GM21529 (cell line): ENCODE measurements at regions not wholly inside any gene's neighbourhood (a gene's known extent, or its start where the extent isn't known, plus 50 kb on each side); places are given as distances from the start of the nearest gene placed in this dataset.
"Not testable (repeated sequence)": the region's sequence is repeated elsewhere in the genome, so short reads cannot be mapped to it uniquely, and the experiment has no call there.

Experiments
- ATAC-seq: cut with Tn5 transposase; IDR thresholded peaks from one replicate; pipeline ENCODE4 v1.9.1; 2021; ENCODE audit not compliant: unreplicated experiment

DNA sequence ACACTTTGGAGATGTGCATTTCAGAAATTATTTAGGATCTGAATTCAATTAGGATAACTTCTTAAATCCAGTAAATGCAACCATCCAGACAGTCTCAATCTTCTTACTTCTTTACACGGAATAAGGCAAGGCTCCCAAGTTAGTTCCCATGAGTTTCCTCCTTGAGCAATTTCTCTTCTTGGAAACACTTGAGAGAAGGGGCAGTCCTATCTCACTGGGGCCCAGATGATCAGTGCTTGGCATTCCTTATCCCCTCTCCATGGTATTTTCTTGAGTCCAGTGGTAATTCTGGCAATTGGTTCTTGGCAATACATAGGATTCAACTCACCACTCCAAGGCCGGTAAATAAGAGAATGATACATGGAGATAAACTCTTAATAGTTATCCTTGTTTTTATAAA lies 87.1 kb upstream of the PTHLH start:
- no peak for ATAC-seq

DNA sequence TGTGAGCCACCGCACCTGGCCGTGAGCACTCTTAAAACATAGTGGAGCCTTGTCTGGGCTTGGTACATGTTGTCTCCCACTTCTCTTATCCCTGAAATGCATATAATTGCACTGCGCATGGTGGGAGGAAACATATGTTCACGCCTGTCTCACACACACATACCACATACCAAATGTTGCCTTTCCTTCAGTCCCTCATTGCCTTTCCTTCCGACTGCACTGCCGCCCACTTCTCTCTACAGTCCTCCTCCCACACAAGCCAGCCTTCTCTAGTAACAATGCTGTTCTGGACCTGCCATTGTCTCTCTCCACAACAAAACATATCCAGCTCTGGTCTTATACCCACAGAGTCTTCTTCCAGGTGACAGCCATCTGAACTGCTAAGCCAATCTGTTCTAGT lies 88.3 kb upstream of the PTHLH start:
- no peak for ATAC-seq

DNA sequence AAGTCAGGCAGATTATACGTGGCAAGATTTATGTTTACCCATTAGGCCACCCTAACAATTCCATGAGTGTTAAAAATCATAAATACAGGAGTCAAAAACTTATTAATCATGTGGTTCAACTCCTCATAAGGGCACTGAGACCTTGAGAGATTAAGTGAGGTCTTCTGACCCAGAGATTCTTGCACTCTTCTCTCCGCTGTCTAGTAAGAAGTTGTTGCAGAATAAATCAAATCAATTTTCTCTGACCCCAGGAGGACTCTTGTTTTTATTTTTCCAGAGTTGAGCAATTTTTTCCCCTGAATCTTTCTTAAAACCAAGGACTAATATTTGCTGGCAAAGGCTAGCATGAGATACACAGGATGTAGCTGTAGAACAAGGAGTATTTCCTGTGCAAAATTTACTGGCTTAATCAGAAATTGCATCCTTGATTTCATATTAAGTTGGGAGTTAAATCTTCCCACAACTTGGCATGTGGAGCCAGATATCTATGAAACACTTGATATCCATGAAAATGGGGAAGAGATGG lies 90.9 kb upstream of the PTHLH start:
- ATAC-seq = no peak

DNA sequence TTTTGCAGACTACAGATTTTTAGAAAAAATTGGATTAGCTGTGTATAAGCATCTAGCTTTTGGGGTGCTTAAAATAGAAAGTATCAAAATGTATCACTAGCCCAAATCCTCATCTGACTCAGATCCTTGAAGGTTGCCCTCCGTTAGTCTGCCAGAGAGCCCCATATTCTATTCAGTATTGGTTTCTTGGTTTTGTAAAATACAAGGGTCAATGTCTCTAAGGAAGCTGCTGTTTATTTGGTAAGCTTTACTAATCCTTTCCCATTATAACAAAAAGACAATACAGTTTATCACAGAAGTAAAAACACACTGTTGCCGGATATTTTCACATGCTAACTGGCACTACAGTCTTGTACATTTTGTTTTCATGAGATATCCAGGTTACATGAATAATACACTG lies 92.8 kb upstream of the PTHLH start:
- ATAC-seq = no peak

DNA sequence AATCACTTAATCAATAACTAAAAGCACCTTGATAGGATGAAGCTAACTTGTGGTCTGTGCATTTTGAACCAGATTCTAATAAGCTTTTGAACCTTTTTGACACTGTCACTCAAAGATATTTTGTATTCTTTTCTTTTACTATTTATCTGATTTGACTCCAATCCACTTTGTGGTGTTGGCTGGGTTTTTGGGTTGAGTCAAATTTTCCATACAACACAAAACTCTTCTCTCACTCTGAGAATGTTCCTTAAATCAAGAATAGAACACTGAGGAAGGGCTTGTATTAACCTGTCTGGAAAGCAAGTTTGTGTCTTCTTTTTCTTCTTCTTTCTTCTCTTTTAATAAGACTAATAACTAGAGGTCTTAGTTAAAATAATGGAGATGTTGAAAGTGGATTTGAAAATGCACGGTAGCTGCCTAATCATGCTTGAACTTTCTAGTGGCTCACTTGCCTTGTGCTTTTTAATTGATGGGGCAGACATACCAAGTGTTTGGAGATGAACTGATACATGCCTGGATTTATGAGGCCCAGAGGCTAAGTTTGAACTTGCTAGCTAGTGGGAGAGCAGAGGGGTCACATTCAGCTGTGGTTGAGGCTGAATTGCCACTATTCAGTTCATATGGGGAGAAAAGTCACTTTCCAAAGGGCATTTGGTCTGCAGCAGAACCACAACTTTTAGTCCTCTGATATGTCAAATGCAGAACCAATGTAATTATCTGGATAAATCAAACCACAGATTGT lies 93.5 kb upstream of the PTHLH start:
- ATAC-seq = no peak

DNA sequence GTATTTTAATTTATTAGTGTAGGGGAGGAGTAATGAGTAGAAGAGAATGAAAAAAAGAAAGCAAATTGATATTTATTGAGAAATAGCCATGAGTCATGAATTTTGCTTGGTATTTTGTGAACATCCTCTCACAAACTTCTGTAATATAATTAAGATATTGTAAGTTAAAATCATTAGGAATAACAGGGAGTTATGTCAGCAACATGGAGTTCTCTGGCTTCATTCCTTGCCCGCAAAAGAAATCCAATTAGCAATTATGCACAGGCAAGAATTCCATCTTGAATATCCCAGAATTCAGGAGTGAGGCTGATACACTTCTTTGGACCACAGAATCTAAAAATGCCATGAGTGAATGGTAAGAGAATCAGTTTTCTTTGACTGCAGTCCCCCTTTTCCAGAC lies 94.3 kb upstream of the PTHLH start:
- ATAC-seq = no peak

DNA sequence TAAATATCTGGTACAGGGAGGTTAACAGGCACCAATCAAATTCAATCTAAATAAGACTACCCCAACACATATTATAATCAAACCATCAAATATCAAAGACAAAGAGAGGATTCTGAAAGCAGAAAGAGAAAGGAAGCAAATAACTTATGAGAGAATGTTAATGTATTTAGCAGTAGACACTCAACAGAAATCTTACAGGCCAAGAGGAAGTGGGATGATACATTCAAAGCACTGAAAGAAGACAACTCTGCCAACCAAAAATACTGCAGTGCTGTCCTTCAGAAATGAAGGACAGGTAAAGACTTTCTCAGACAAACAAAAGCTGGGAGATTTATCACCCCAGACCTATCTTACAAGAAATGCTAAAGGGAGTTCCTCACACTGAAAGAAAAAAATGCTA lies 95.9 kb upstream of the PTHLH start:
- no peak for ATAC-seq

DNA sequence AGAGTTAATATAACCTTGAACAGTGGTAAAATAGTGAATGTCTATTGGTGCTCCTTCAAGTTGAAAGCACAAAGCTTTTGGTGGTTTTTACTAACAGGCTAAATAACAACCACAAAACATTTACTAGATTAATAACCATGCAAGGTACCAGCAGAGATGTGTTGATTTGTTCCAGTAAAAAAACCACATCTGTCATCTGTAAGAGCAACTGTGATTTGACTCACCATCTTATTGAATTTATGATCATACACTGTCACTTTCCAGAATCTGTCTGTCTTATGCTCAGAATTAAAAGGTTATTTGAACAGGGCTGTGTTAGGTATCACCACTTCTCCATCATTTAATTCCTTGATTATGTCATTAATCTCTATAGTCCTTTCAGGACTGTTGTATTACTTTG lies 107.0 kb upstream of the PTHLH start:
- no peak for ATAC-seq

DNA sequence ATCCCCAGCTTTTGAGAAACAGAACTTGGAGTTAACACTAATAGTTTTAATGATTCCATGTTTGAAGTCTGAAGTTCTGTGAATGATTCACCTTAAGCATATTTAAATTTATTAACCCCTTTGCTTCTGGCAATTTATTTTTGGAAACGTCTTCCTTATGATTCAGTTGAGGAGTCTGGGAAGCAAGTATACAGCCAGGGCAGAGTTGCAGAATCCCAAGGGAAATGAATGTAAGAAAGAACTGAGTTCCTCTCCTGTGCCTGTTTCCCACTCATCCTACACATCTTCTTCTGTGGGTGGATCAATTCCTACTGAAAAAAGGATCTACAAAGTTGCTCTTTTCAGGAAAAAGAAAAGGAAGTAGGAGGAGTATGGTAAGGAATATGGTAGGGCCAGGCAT lies 108.2 kb upstream of the CCDC91 start:
- ATAC-seq = no peak

DNA sequence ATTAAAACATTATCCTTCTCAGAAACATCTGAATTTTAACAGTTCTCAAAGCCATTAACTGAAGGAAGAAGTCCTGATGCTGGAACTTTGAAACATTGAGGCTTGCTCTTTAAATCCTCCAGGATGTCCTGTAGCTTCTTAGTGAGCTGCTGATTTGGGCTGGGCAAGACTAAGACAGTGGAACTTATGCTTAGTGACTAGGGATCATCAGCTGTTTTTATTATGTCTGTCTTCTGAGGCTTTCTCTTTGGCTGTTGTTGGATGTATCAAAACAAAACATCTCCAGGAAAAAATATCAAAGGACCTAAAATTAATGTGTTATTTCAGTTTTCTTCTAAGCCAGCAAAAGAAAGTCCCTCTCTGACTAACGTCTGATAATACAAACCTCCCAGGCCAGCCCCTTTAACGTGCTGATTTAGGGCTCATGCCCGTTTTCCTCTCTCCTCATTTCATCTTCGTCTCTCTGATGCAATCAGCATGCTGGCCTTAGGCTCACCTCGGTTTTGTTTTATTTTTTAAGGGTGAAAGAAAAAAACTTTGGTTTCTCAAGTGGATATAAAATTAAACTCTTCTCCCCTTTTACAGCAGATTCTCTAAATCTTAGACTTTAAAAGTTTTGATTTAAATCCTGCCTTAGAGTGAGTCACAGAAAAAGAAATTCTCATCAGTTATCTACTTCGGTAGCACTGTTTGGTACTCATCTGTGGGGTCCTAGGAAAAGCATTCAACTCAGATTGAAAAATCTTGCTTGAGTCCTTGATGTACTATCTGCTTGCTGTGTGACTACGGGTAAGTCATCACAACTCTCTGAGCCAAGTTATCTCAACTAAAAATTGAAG lies 106.2 kb upstream of the CCDC91 start:
- ATAC-seq = no peak

DNA sequence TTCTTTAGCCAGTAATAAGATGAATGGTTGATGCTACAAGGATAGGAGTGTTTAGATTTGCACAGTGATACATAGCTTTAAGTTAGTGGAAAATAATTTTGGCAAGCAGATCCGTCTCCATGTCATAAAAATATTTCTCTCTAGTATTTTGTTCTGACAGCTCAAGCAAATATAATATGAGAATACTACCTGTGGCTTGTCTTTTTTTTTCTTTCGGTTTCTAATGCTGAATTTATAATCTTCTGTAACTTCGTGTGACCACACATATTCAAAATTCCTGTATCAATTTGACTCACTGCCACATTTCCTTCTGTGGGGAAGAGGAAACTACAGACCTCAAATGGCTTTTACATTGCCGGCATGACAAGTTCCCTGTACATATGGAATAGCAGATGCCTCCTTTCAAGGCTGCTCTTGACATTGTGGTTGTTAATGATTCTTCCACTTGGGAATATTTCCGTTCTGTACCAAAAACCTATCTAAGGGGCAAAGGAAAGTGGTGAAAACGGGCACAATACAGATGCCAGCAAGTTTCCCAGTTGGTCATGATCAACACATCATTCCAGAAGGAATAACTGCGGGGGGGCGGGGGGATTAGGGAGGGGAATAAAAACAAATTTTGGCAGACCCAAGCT lies 103.6 kb upstream of the CCDC91 start:
- ATAC-seq = peak; percentile 87

DNA sequence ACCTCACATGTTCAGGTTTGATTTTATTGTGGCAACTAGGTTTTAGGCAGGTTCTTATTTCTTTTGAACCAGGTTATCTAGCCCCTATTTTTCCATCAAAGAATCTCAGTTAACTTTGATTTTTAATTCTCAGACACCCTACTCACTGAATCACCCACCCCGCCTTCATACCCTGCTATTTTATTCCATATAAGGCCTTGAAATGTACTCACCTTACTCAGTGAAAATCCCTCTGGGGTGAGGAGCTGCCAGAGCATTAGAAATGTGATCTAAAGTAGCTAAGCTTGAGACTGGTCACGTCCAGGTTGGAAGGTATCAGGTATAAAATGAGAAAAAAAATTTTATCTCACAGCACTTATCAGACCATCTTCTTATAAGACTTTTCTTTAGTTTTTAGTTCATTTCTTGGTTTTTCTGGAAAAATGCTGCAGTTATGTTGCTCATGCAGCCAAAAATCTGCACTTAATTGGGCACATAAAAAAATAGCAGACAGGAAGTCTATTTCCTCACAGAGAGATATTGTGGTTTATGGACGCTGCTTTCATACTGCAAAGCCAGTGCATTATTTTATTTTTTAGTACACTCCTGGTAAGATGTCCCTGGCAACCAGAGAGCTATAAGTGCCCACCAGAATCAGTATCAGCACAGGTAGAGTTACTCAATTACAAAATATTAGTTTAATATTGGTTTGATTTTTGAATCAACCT lies 101.5 kb upstream of the CCDC91 start:
- ATAC-seq = no peak

DNA sequence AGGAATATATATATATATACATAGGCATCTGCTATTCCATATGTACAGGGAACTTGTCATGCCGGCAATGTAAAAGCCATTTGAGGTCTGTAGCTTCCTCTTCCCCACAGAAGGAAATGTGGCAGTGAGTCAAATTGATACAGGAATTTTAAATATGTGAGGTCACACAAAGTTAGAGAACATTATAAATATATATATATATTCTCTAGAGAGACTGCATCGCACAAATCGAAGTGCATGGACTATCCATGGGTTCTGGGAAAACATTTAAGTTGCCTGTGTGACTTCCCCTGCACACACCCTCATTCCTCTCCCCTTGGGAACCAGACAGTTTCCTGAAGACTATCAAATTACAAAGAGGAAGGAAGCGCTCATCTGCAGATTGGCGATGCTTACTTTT lies 100.9 kb upstream of the CCDC91 start:
- ATAC-seq = no peak

DNA sequence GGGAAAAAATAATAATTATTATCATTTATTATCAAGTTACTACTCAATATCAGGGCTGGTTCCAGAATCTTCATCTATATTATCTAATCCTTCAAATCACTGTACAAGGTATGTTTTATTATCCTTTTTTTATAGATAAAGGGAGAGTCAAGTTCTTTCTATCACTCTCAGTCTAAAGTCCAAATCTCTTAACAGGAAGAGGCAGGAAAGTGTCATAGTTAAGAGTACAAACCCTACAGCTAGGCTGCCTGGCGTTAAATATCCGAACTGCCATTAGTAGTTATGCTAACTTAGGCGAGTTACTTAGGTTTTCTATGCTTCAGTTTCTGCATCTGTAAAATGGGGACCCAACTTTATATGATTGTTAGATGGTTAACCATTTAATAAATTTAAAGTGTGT lies 99.4 kb upstream of the CCDC91 start:
- ATAC-seq = no peak

DNA sequence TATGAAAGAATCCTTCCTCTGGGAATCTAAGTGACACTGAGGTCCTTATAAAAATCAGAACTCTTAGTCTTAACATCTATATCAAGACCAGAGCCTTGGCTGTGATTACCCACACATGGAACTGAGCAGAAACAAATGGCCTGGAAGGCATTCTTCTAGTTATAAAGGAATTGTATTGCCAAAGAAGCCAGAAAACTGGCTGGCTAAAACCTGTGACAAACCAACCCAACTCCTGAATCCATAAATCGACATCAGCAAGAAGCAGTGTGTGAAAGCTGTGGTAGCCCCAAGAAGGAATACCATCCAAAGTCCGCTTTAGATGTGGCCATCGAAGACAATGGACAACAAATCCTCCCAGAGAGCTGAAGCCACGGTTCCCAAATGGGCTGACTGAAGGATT lies 97.9 kb upstream of the CCDC91 start:
- no peak for ATAC-seq

DNA sequence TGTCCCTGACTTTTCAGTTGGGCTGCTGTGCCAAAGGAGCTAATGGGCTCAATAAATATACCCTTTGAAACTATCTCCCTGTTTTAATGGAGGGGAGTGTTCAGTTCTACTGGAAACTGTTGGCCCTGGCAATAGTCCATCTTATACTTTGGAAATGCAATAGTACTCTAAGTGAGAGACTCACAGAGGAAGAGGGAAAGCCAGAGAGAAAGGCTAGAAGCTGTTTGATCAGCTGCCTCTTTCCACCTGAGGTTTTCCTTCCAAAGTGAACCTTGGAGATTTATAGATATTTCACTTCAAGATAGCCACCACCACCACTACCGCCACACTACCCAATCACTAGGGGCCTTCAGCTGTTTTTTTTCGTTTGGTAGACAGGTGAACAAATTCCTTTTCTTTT lies 93.6 kb upstream of the CCDC91 start:
- no peak for ATAC-seq

DNA sequence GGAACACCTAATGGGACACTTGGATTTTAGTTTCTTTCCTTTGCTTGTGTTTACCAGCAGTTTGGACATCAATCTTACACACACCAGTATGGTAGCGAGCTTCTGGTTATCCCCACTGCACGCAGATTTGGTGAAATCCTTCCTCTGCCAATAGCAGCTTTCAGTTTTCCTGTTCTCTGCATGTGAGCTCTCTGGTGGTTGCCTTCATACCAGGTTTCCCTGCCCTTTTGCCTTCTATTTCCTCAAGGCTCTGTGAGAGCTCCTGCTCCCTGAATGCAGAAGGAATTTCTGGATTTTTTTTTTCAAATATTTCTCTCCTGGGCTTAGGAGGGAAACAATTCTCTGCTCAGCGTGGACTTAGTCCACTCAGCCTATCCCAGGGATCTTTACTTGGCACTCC lies 93.0 kb upstream of the CCDC91 start:
- ATAC-seq = no peak

DNA sequence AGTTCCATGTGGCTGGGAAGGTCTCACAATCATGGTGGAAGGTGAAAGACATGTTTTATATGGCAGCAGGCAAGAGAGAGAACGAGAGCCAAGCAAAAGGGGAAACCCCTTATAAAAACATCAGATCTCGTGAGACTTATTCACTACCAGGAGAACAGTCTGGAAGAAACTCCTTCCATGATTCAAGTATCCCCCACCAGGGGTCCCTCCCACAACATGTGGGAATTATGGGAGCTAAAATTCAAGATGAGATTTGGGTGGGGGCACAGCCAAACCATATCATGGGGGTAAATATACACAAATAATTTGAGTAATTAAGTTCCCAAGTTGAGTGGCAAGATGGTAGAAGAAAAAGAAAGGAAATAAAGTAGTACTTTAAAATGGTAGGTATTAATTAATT lies 91.0 kb upstream of the CCDC91 start:
- not testable (repeated sequence) for ATAC-seq

DNA sequence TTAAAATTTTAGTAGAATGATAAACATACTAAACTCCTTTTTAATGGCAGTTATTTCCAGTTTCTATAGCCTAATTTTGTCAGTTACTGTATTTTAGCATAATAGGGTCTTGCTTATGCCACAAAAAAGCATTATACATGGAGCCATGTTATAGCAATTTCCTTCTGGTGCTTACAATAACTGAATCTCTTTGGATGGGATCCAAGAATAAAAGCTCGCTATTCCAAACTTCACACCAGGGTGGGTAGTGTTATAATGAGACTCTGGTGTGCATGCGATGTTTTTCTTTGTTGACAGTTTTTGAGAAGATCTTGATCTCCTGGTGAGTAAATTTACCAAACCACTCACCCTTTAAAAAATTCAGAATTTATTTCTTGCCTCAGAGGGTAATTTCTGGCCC lies 90.4 kb upstream of the CCDC91 start:
- no peak for ATAC-seq

DNA sequence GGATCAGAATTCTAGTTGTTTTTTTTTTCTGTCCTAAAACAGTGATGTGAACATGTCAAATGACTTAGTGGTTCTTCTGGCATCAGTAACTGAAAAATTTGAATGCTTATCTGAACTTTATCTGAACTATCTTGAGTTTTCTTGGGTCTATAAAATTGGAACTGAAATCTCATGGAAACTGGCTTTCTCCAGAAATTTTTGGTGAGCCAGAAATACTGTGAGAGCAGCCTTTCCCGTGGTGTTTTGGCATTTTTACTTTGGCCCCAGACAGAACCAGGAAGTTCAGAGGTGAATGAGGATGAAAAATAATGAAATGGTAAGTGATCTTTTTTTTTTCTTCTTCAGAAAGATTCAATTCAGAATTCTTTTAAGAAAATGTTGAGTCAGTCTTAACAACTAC lies 89.5 kb upstream of the CCDC91 start:
- ATAC-seq = no peak

DNA sequence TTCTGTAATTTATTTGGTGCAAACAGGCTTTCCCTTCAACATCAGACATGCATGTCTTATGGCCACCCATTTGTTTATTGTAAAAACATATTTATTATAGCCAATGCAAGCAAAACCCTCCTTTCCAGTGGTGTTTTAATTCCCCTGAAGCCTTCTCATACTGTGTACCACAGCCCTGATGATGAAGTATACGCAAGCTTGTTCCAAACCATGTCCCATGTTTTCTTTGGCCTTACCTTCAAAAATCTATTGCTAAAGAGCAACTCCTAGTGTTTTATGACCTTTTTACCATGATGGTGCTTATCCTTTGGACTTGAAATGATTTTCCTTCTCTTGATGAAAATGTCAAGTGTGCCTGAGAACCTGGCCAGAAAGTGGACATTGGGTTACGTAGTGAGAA lies 85.9 kb upstream of the CCDC91 start:
- ATAC-seq = no peak
